Suprapubic skin (tissue), 4 donors: ENCODE measurements at regions not wholly inside any gene's neighbourhood (a gene's known extent, or its start where the extent isn't known, plus 50 kb on each side); places are given as distances from the start of the nearest gene placed in this dataset.

Source experiments
- DNase-seq, 2 donors: peaks; one replicate each; pipeline ENCODE4 v3.0.0-alpha.2; 2019; ENCODE audit warnings: low spot score in 2 of 2
- H3K27ac ChIP-seq: fragments of 200-600 bp; sonication (generic); one replicate; pipeline ENCODE4 v1.5.1; 2019
- H3K27me3 ChIP-seq: fragments of 200-600 bp; sonication (generic); one replicate; pipeline ENCODE4 v1.5.1; 2019
- H3K36me3 ChIP-seq: fragments of 200-600 bp; sonication (generic); one replicate; pipeline ENCODE4 v1.5.1; 2019
- H3K4me1 ChIP-seq: fragments of 200-600 bp; sonication (generic); one replicate; pipeline ENCODE4 v1.5.1; 2019
- H3K4me3 ChIP-seq: fragments of 200-600 bp; sonication (generic); one replicate; pipeline ENCODE4 v1.5.1; 2019; ENCODE audit warnings: mild to moderate bottlenecking
- H3K9me3 ChIP-seq: fragments of 200-600 bp; sonication (generic); one replicate; pipeline ENCODE4 v1.5.1; 2019
- CTCF ChIP-seq, 2 donors: fragments of 200-600 bp in 1 of 2; fragments of 450-650 bp in 1 of 2; sonication (generic) in 1 of 2; IDR thresholded peaks; one replicate each; pipeline ENCODE4 v1.5.1; 2016 to 2019; ENCODE audit warnings: antibody characterized with exemption in 2 of 2, mild to moderate bottlenecking in 1 of 2, moderate library complexity in 1 of 2
- EP300 ChIP-seq: sonication (generic); formaldehyde crosslinking; IDR thresholded peaks from one replicate; pipeline ENCODE4 v1.6.1; 2017; ENCODE audit warnings: antibody characterized with exemption
- POLR2A ChIP-seq, 2 donors: fragments of 450-650 bp; IDR thresholded peaks; one replicate each; pipeline ENCODE4 v1.6.1; 2017; ENCODE audit warnings: antibody characterized with exemption in 2 of 2, mild to moderate bottlenecking in 2 of 2, moderate library complexity in 2 of 2
- POLR2AphosphoS5 ChIP-seq, 3 donors: sonication (generic); formaldehyde crosslinking; IDR thresholded peaks; one replicate each; pipeline ENCODE4 v1.6.1; 2017; ENCODE audit warnings: antibody characterized with exemption in 3 of 3
- WGBS: methylation state at CpG from one replicate; pipeline ENCODE4 v1.1.5; 2018; 5-methylcytosine and 5-hydroxymethylcytosine counted together

GRCh38 chr13:53249236-53249635, 220.6 kb downstream of the OLFM4 start:
- DNase-seq, result no peak
- H3K4me3 ChIP-seq, result no peak overlapping the region
- H3K4me1 ChIP-seq, result no peaks in the 10 kb centered on the region
- no peaks in the 10 kb centered on the region for H3K27me3 ChIP-seq
- no peak for TF ChIP-seq CTCF (IDR thresholded peaks at IDR 0.05)
- no peak for TF ChIP-seq POLR2A (IDR thresholded peaks at IDR 0.05)
- no peak for TF ChIP-seq POLR2AphosphoS5 (IDR thresholded peaks at IDR 0.05)
- TF ChIP-seq EP300, result no peak
- H3K36me3 ChIP-seq, result no peaks in the 10 kb centered on the region
- no peaks in the 10 kb centered on the region for H3K9me3 ChIP-seq
- no peak overlapping the region for H3K27ac ChIP-seq
- WGBS, result 69% methylated on average over 1 of the region's 1 CpG

GRCh38 chr13:53250272-53250875, 221.8 kb downstream of the OLFM4 start:
- no peak for DNase-seq
- WGBS, result 26% methylated on average over 6 of the region's 6 CpGs

GRCh38 chr13:53250977-53251376, 222.4 kb downstream of the OLFM4 start:
- no peaks in the 10 kb centered on the region for H3K4me1 ChIP-seq
- no peaks in the 10 kb centered on the region for H3K27me3 ChIP-seq
- no peak for DNase-seq
- TF ChIP-seq POLR2AphosphoS5 (IDR thresholded peaks at IDR 0.05), result no peak
- no peak for TF ChIP-seq CTCF (IDR thresholded peaks at IDR 0.05)
- TF ChIP-seq POLR2A (IDR thresholded peaks at IDR 0.05), result no peak
- no peaks in the 10 kb centered on the region for H3K9me3 ChIP-seq
- H3K4me3 ChIP-seq, result no peak overlapping the region
- no peak overlapping the region for H3K27ac ChIP-seq
- WGBS, result 89% methylated on average over 1 of the region's 1 CpG
- no peaks in the 10 kb centered on the region for H3K36me3 ChIP-seq

More at GRCh38 chr13:53250272-53250875, 221.8 kb downstream of the OLFM4 start:
- Histone ChIP-seq H3K4me3 (no peak overlapping the region), H3K36me3 (no peaks in the 10 kb centered on the region), H3K9me3 (no peaks in the 10 kb centered on the region), H3K27me3 (no peaks in the 10 kb centered on the region), H3K4me1 (no peaks in the 10 kb centered on the region), H3K27ac (no peak overlapping the region)
- TF ChIP-seq CTCF (IDR thresholded peaks at IDR 0.05) (peak in 1 of 2 donors; percentile 60), POLR2A (IDR thresholded peaks at IDR 0.05) (no peak), EP300 (no peak)

- DNase-seq, result no peak
- Histone ChIP-seq H3K36me3 (no peaks in the 10 kb centered on the region), H3K27ac (no peak overlapping the region), H3K27me3 (no peaks in the 10 kb centered on the region), H3K4me1 (no peaks in the 10 kb centered on the region), H3K4me3 (no peak overlapping the region), H3K9me3 (no peaks in the 10 kb centered on the region)
- no peak for TF ChIP-seq EP300
- no peak for TF ChIP-seq POLR2AphosphoS5 (IDR thresholded peaks at IDR 0.05)
- TF ChIP-seq POLR2A (IDR thresholded peaks at IDR 0.05), result no peak
- TF ChIP-seq CTCF (IDR thresholded peaks at IDR 0.05), result no peak
- 25% methylated on average over 4 of the region's 4 CpGs for WGBS
Observed at GRCh38 chr13:53254500-53254899, 225.9 kb downstream of the OLFM4 start.

GRCh38 chr13:53255795-53256194, 227.2 kb downstream of the OLFM4 start:
- TF ChIP-seq POLR2AphosphoS5 (IDR thresholded peaks at IDR 0.05) (no peak), EP300 (no peak), CTCF (IDR thresholded peaks at IDR 0.05) (no peak), POLR2A (IDR thresholded peaks at IDR 0.05) (no peak)
- H3K9me3 ChIP-seq, result no peaks in the 10 kb centered on the region
- no peaks in the 10 kb centered on the region for H3K4me1 ChIP-seq
- 98% methylated on average over 5 of the region's 5 CpGs for WGBS
- H3K27ac ChIP-seq, result no peak overlapping the region
- H3K36me3 ChIP-seq, result no peaks in the 10 kb centered on the region
- no peak for DNase-seq
- no peak overlapping the region for H3K4me3 ChIP-seq
- H3K27me3 ChIP-seq, result no peaks in the 10 kb centered on the region
